Neural cell (in vitro differentiated cells): ENCODE measurements at regions not wholly inside any gene's neighbourhood (a gene's known extent, or its start where the extent isn't known, plus 50 kb on each side); places are given as distances from the start of the nearest gene placed in this dataset.

Source experiments
- EZH2 ChIP-seq: fragments of 200-600, 300-800 bp; shearing (Covaris generic), sonication (generic); IDR thresholded peaks from 2 replicates; pipeline ENCODE4 v1.6.1; 2014; ENCODE audit warnings: antibody characterized with exemption, low read length, borderline replicate concordance, mild to moderate bottlenecking; ENCODE audit not compliant: insufficient read depth, poor library complexity, severe bottlenecking
- TF ChIP-seq, protein P1 (sequence below): fragments of 450-650 bp; IDR thresholded peaks from 2 replicates; pipeline ENCODE4 v1.5.1; 2014; ENCODE audit warnings: antibody characterized with exemption, mild to moderate bottlenecking, moderate library complexity; ENCODE audit not compliant: poor library complexity, severe bottlenecking

DNA sequence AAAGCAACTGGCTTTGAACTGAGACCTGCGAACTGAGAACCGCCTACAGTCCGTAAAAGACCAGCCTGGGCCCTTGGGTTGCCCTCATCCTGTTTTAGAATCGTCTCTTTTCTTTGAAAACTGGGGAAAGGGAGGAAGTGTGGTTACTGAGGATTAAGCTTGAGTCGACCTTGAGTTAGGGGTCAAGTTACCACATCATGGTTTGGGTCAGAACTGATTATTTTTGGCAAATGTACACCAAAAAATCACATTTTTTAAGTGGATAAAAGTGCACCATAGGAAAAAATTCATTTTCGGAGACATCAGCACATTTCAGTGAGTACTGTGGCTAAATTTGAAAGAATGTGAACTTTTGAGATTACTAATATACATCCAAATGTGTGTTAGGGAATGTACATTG is 76.9 kb upstream of the KAZN start:
- no peak for TF ChIP-seq EZH2
- TF ChIP-seq, protein P1, sequence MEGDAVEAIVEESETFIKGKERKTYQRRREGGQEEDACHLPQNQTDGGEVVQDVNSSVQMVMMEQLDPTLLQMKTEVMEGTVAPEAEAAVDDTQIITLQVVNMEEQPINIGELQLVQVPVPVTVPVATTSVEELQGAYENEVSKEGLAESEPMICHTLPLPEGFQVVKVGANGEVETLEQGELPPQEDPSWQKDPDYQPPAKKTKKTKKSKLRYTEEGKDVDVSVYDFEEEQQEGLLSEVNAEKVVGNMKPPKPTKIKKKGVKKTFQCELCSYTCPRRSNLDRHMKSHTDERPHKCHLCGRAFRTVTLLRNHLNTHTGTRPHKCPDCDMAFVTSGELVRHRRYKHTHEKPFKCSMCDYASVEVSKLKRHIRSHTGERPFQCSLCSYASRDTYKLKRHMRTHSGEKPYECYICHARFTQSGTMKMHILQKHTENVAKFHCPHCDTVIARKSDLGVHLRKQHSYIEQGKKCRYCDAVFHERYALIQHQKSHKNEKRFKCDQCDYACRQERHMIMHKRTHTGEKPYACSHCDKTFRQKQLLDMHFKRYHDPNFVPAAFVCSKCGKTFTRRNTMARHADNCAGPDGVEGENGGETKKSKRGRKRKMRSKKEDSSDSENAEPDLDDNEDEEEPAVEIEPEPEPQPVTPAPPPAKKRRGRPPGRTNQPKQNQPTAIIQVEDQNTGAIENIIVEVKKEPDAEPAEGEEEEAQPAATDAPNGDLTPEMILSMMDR, result no peak
